Posterior vena cava (tissue), 2 donors: ENCODE measurements at regions not wholly inside any gene's neighbourhood (a gene's known extent, or its start where the extent isn't known, plus 50 kb on each side); places are given as distances from the start of the nearest gene placed in this dataset.
A peak's percentile ranks its signal among the peaks of the same experiment; 100 is the strongest.

Experiments
- DNase-seq: peaks from one replicate; pipeline ENCODE4 v3.0.0-alpha.2; 2020; ENCODE audit warnings: low spot score
- intact Hi-C, 2 donors: fragments of 100-400 bp; cut with DNase I; formaldehyde crosslinking; loops; one replicate each; pipeline versions ENCODE4 v1.14.1 to v1.14.2; 2022 to 2023
- donor health status: DM: yes; HTN: yes; CAD: no.
- donor health status: DM: yes; HTN: yes; CAD: no.

DNA sequence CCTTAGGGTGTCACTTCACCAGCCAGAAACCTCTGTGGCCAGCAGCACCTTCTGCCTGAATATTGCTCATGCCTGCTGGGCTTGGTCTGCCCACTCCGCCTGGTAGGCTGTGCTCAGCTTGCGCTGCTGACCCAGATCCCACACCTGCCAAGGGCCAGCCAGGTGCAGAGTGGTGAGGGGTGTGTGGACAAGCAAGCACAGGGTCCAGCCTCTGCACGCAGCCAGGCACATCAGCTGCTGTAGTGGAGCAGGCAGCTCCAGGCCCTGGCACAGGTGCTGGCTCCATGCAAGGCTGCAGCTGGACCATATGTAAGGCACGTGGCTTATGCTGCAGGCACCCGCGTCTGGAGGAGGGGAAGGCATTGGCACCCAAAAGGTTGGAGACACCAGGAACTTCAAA is 567.4 kb downstream of the INHBA start:
- DNase-seq = peak; percentile 72
- intact Hi-C loops = loop anchor here in 1 of 2 donors (10.0 kb wide), 1 partner anchor 1989 kb away; no protein-coding TSS in a partner anchor

DNA sequence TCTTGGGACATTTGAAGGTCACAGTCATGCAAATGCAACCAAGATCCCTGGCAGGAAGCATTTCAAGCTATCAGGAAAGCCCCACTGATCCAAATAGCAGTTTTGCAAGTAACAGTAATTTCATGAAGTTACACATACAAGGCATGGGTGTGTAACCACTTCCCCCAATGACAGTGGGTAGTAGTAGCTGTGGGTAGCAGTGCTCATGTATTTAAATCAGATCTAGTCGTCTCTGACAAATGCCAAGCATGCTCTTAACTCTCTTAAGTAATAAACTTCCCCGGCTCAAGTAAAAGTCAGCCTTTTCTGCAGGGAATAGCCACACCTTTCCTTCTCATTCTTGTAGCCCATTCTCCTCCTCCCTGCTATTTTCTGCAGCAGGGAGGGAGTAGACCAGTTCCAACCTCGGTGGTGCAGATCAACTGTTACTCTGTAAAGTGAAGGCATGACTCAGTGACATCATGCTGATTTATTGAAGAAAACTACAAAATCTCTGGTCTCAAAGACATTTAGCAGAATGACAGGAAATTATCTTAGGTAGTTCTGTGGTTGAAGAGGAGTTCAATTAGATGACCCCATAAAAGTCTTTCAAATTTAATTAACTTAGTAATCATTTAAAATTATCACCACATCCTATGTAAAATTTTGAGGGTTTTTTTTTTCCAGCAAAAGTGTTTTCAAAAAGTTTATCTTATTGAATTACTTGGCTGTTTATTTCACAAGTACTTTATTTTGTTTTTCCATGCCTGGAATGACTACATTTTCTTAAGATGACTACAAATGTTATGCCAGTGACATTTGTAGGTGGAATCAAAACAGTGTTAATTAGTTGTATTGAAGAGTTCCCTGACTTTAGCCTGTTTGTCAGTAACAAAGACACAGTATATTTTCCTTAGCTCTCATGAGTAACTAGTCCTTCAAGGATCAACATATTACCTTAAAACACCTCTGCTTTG is 568.3 kb downstream of the INHBA start:
- intact Hi-C loops = loop anchor here in 1 of 2 donors (10.0 kb wide), 1 partner anchor 1990 kb away; no protein-coding TSS in a partner anchor
- no peak for DNase-seq

DNA sequence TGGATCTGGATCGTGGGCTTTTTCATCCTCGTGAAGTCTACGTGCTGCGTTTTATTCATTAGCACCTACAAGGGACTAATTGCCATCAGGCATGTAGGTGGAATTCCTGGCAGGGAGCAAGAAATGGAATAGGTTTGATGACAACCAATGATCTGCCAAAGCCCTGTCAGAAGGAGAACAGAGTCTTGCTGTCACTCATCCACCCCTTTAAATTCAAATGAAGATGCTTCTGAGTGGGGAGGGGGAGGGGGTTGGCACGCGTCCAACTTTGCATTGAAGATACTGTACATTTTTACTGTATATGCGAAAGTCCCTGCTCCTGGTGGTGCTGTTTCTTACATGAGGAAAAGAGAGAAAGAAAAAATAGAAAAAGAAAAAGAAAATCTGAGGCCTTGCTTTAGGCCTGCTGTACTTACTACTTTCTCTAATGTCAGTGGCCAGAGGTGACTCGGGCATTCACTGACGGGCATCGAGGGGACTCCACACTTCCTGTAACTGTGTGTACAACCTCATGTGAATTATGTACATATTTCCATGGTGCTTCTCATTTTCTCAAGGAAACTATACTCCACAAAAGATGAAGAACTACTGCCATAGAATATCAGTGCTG is 569.1 kb downstream of the INHBA start:
- intact Hi-C loops = loop anchor here in 1 of 2 donors (10.0 kb wide), 1 partner anchor 1991 kb away; no protein-coding TSS in a partner anchor
- no peak for DNase-seq

DNA sequence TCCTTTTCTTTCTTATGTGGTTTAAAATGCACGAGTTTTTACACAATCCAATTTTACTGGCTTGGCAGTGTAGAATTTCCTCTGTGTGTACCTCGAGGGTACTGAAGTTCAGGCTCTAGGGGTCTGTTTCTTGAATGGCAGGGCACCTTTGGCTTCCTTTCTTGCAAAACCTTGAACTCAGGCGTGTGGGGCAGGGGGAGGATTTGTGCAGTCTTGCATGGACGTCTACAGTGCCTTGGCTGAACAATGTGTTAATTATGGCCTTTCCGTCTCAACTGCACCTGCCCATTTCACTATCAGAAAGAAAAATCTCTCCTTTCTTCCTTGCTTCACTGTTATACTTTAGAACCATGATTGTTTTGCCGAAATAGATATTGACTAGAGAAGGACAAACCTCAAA is 570.9 kb downstream of the INHBA start:
- intact Hi-C loops = loop anchor here in 1 of 2 donors (10.0 kb wide), 1 partner anchor 1993 kb away; no protein-coding TSS in a partner anchor
- no peak for DNase-seq

DNA sequence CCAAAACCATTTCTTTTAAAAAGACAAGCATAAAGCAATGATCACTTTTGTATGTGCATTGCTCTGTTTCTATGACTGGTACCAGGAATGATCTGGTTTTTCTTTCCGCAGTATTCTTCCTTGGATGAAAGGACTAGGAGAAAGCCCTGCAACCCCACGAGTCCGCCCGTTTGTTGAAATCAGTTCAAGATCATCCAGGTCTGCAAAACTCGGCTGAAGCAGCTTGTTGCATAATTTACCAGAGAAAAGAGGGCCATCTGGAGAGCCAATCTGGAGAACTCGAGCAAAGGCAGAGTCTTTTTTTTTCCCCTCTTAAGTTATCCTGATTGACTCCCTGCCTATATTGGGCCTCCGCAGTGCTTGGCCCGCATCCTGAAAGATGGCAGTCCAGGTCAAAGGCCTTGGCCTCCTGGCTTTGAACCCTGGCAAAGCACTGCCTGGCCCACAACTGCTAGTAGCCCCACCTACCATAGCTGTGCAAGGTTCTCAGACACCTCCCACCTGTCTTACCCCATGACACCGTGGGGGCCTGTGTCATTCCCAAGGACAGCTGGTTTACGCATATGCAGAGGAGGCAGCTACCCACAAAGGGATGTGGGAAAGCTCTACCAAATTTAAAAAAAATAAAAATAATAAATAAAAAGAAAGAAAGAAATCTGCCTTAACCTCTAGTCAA is 572.2 kb downstream of the INHBA start:
- DNase-seq = no peak
- intact Hi-C loops = loop anchor here in 1 of 2 donors (10.0 kb wide), 1 partner anchor 1994 kb away; no protein-coding TSS in a partner anchor

DNA sequence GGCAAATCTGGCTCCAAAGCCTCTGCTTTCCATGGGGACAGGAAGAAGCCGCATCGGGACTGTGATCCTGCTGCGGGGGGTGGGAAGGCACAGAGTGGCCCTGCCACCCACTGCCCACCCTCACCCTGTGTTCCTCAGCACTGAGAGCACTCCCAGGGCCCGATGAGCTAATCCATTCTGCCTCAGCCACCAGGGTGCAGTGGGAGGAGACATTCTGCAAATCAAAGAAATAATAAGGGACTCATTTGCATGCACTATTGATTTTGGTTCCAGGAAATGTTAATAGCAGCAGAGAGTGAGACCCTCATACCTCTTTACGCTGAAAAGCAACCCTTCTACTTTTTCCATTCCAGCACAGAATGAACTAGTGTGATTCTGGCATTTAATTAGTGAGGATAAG is 572.8 kb downstream of the INHBA start:
- intact Hi-C loops = loop anchor here in 1 of 2 donors (10.0 kb wide), 1 partner anchor 1995 kb away; no protein-coding TSS in a partner anchor

DNA sequence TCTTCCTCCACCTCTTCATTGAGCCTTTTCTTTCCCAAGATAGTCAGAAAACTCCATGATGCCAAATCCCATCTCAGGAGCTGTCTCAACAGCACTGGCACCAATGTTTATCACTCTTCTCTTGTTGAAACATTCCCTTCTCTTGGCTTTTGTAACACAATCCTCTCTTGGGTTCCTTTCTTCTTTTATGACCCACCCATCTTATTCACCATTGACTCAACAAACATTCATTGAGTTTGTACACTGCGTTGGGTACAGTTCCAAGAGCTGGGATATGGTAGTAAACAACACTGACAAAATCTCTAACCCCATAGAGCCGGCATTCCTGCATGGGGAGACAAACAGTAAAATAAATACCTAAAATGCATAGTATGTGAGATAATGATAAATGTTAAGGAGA is 577.5 kb downstream of the INHBA start:
- intact Hi-C loops = no loop called here

More for the DNA sequence above, 572.8 kb downstream of the INHBA start:
- DNase-seq = no peak

DNA sequence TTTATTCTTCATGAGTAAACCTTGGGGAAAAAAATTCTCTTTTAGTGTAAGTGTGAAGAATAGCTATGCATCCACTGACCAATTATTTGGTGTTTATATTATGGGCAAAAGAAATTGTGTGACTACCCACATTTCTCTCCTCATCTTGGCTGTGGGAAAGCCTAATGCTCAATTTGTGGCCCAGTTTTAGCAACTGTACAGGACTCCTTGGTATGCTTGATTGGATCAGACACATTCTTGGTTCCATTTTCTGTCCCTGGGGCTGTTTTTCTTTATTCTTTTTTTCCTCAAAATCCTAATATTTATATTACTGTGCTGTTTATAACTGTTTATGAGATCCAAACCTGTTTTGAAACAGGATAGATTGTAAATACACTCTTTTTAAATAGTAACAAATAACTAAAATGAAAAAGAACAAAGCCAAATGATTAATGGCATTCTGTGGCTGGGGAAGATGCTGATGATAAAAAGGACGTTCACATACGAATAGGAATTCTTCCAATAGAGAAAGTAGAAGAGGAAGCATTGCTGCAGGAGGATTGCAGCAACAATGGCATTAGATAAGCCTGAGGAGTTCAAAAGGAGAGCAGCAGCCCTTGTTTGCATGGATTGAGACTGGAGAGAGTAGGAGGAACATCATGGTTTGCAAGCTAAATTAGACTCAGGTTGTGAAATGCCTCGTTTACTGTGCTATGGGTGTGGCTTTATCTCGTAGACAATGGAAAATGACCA is 580.5 kb downstream of the INHBA start:
- intact Hi-C loops = no loop called here
- DNase-seq = no peak

More for the DNA sequence above, 577.5 kb downstream of the INHBA start:
- DNase-seq = no peak

DNA sequence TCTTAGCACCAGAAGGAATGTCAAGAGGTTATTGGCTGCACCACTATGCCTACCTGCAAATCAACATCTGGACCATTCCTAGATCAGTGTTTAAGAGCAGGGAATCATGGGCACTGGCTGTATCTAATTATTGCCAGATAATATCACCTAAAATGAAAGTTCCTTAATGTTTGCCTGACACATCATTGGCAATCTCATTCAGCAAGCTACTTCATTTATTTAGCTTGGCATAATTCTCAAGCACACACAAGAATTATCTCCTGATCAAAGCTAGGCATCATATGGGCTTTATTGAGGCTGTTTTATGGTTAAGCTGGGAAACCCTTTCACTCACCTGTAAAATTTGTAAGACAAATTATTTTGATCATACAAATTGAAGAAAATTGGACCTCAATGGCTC is 581.7 kb downstream of the INHBA start:
- DNase-seq = no peak
- intact Hi-C loops = no loop called here

DNA sequence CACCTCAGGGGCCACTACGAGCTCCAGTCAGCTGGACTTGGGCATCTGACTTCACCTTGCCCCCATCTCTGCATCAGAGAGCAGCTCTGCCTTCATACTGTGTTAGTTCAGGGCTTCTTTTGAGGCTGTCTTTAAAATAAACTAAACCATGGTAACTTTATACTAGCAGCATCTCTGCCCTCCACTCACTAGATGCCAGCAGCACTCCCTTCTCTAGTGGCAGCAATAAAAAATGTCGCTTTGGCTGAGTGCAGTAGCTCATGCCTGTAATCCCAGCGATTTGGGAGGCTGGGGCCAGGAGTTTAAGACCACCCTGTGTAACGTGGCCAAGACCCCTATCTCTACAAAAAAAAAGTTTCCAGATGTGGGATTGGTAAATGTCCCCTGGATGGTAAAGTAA is 584.4 kb downstream of the INHBA start:
- intact Hi-C loops = no loop called here
- DNase-seq = no peak

DNA sequence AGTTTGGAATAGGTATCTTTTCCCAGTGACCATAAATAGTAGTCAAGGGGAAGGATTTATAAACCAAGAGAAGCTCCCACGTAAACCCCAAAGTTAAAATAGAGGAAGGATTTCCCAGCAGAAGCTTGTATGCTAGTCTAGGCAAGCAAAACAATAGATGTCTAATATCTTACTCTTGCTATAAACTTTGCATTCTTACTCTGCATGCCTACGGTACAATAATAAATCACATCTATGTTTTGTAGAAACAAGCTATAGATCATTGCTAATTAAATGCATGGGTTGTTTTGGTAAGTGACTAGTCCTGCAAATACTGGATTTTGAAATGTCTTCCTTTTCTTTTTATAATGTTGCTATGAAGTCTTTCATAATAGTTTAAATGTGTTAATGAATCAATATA is 585.5 kb downstream of the INHBA start:
- no peak for DNase-seq
- intact Hi-C loops = no loop called here

DNA sequence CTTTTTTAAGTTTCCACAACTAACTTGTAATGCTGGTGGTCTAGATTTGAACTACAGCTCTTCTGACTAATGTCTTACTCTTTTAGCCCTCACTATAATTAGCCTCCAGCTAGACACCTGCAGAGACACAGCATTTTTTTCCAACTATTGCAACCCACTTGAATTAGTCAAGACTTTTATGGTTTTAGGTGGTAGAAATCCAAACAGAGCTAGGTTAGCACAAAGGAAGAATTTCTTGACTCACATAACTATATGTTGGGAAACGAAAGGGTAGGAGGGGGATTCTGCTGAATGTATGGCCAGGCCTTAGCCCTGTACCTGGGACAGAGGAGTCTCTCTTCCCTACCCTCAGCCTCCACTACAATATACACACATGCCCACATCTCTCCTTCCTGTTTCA is 586.1 kb downstream of the INHBA start:
- DNase-seq = no peak

DNA sequence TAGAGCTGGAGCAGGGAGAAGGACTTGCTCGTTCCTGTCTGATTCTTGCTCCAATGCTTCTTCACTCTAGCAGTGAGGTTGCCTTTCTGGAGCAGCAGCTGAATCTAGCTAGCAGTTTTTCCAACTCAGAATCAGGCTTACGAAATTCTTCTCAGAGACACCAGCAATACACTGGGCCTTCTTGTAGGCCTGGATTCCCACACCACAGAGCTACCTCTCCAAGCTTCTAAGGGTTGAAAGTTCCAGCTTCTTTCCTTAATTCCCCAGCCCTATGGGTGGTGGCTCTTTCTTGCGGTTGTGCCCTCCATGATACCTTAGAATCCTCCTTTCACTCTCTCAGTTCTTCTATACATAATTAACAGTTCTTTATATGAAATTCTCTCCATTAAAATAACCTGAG is 586.6 kb downstream of the INHBA start:
- intact Hi-C loops = no loop called here

More for the DNA sequence above, 586.1 kb downstream of the INHBA start:
- intact Hi-C loops = no loop called here

DNA sequence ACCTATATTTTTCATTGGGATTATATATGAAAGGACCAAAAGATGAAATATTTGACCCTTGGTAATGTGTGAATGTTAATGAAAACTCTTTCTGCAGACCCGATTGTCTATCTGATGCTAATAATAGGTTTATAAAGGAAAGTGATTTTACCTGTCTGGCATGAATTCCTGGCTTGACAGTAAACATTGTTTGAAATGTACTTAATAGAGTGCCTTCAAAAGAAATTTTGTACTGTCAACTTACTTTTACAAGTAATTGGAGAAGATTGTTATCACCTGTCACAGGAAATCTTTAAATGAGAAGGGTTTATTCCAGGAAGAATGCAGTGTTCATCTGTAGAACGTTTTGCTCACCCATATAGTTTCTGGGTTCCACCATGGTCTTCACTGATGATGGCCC is 588.2 kb downstream of the INHBA start:
- no peak for DNase-seq
- intact Hi-C loops = no loop called here

More for the DNA sequence above, 586.6 kb downstream of the INHBA start:
- DNase-seq = no peak

DNA sequence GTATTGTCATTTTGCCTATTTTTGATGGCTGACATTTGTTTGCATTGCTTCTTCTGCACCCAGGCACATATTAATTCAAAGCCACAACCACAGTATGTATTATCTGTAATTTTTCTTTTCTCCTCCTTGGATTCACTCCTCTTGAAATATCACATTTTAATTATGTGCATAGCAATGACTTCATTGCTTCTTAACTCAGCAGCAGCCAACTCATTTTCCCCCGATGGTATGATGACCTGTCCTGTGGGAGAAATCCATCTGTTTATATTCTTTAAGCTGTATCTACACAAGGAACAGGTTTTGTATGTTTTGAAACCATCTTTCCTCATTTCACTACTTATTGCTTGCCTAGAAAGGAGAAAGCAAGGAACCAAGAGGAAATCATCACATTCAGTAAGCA is 588.8 kb downstream of the INHBA start:
- intact Hi-C loops = no loop called here
- DNase-seq = no peak

DNA sequence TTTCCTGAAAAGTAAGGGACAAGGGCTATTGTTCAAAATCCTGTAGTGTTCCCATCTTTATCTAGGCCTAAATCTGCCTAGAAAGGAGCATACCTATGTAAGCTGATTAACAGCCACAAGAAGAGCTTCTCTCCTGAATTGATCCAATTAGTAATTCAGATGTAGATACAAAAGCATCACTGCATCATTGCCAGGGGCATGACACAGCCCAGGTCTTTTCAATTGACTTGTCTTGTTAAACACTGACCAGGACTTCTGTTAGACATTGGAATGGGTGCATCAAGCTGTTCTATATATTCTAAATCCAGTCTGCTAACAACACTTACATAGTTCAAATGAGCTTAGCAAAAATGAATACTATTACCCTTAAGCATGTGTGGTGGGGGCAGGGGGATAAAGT is 589.2 kb downstream of the INHBA start:
- intact Hi-C loops = no loop called here
- DNase-seq = no peak

DNA sequence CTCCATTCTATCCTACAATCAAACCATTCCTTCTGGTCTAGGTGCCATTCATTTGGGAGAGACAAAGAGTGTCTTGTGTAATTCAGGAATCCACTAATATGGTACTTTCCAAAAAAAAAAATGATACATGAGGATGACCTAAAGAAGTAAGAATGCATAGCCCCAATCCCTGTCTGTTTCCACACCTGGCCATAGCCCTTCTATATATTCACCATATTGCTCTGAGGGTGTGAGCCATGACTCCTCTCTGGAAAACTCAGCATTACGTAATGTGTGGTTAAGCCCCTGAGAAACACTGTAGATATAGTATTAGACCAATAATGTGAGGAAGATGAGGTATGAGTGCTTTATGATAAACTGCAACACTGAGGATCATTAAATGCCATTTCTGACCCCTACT is 592.7 kb downstream of the INHBA start:
- no peak for DNase-seq
- intact Hi-C loops = no loop called here

DNA sequence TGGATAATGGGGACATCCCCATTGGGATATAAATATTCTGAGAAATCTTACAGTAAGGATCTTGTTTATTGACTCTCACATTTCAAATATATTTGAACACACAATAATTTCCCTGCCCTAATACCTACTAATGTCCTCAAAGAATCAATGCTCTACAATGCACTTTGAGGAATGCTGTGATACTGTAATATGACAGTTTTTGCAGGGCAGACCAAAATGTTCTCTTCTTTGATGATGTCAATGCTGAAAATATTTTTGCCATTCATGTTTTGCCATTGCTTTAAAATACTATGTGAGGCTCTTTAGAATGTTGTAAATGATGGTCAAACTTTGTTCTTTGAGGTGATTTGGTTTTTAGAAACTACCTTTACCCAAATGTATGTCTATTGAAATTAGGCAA is 594.1 kb downstream of the INHBA start:
- no peak for DNase-seq
- intact Hi-C loops = no loop called here

DNA sequence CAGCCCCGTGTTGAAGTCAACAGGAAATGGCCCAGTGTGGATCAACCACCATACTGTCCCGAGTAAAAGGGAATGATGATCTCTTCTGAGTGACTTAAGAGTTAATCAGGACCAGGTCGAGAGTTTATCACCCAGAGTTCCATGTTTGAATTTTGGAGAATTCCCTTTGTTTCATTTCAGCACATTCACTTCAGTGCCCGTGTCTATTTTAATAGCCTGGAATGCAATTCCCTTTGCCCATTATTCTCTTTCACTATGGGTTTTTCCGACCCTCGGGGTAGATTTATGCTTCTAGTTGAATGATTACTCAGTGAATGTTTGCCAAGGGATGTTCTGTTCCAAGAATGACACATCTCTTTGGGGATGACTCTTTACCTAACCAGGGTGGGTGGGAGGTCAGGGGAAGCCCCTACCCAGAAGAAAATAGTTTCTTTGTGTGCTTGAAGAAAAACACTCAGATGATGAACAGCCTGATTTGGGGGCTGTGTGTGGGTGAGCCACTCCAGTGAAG is 594.9 kb downstream of the INHBA start:
- intact Hi-C loops = no loop called here
- DNase-seq = no peak
